ENCODE measurements at regions not wholly inside any gene's neighbourhood (a gene's known extent, or its start where the extent isn't known, plus 50 kb on each side); places are given as distances from the start of the nearest gene placed in this dataset.

DNA sequence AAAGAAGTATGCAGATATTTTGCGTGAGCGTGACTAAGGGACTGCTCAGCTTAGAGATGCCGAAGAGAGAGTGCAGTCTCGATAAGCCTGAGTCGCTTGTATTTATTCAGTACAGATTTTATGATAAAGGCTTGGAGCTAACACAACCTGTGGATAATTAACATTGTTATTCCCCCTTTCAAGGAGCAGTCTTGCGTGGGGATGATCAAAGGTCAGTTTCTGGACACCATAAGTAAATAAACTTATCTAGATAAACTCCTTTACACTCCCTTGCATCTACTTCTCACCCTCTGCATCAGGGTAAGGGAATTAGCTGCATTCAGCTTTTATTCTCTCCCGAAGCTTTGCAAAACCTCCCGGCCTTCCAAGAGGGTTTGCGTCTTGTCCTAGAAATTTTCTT lies 357.8 kb upstream of the ST8SIA4 start (continued):
- TF ChIP-seq, protein P1, sequence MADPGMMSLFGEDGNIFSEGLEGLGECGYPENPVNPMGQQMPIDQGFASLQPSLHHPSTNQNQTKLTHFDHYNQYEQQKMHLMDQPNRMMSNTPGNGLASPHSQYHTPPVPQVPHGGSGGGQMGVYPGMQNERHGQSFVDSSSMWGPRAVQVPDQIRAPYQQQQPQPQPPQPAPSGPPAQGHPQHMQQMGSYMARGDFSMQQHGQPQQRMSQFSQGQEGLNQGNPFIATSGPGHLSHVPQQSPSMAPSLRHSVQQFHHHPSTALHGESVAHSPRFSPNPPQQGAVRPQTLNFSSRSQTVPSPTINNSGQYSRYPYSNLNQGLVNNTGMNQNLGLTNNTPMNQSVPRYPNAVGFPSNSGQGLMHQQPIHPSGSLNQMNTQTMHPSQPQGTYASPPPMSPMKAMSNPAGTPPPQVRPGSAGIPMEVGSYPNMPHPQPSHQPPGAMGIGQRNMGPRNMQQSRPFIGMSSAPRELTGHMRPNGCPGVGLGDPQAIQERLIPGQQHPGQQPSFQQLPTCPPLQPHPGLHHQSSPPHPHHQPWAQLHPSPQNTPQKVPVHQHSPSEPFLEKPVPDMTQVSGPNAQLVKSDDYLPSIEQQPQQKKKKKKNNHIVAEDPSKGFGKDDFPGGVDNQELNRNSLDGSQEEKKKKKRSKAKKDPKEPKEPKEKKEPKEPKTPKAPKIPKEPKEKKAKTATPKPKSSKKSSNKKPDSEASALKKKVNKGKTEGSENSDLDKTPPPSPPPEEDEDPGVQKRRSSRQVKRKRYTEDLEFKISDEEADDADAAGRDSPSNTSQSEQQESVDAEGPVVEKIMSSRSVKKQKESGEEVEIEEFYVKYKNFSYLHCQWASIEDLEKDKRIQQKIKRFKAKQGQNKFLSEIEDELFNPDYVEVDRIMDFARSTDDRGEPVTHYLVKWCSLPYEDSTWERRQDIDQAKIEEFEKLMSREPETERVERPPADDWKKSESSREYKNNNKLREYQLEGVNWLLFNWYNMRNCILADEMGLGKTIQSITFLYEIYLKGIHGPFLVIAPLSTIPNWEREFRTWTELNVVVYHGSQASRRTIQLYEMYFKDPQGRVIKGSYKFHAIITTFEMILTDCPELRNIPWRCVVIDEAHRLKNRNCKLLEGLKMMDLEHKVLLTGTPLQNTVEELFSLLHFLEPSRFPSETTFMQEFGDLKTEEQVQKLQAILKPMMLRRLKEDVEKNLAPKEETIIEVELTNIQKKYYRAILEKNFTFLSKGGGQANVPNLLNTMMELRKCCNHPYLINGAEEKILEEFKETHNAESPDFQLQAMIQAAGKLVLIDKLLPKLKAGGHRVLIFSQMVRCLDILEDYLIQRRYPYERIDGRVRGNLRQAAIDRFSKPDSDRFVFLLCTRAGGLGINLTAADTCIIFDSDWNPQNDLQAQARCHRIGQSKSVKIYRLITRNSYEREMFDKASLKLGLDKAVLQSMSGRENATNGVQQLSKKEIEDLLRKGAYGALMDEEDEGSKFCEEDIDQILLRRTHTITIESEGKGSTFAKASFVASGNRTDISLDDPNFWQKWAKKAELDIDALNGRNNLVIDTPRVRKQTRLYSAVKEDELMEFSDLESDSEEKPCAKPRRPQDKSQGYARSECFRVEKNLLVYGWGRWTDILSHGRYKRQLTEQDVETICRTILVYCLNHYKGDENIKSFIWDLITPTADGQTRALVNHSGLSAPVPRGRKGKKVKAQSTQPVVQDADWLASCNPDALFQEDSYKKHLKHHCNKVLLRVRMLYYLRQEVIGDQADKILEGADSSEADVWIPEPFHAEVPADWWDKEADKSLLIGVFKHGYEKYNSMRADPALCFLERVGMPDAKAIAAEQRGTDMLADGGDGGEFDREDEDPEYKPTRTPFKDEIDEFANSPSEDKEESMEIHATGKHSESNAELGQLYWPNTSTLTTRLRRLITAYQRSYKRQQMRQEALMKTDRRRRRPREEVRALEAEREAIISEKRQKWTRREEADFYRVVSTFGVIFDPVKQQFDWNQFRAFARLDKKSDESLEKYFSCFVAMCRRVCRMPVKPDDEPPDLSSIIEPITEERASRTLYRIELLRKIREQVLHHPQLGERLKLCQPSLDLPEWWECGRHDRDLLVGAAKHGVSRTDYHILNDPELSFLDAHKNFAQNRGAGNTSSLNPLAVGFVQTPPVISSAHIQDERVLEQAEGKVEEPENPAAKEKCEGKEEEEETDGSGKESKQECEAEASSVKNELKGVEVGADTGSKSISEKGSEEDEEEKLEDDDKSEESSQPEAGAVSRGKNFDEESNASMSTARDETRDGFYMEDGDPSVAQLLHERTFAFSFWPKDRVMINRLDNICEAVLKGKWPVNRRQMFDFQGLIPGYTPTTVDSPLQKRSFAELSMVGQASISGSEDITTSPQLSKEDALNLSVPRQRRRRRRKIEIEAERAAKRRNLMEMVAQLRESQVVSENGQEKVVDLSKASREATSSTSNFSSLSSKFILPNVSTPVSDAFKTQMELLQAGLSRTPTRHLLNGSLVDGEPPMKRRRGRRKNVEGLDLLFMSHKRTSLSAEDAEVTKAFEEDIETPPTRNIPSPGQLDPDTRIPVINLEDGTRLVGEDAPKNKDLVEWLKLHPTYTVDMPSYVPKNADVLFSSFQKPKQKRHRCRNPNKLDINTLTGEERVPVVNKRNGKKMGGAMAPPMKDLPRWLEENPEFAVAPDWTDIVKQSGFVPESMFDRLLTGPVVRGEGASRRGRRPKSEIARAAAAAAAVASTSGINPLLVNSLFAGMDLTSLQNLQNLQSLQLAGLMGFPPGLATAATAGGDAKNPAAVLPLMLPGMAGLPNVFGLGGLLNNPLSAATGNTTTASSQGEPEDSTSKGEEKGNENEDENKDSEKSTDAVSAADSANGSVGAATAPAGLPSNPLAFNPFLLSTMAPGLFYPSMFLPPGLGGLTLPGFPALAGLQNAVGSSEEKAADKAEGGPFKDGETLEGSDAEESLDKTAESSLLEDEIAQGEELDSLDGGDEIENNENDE (IDR thresholded peaks at IDR 0.05; ENCODE audit: insufficient replicate concordance, low read length): no peak
- TF ChIP-seq, protein P2, sequence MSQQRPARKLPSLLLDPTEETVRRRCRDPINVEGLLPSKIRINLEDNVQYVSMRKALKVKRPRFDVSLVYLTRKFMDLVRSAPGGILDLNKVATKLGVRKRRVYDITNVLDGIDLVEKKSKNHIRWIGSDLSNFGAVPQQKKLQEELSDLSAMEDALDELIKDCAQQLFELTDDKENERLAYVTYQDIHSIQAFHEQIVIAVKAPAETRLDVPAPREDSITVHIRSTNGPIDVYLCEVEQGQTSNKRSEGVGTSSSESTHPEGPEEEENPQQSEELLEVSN (IDR thresholded peaks at IDR 0.05): no peak
- TF ChIP-seq TBP (IDR thresholded peaks at IDR 0.05; ENCODE audit: low read depth, low read length) (no peak), CBX5 (IDR thresholded peaks at IDR 0.05; ENCODE audit: low read depth, low read length) (no peak), SP4 (IDR thresholded peaks at IDR 0.05; ENCODE audit: low read length) (no peak), CEBPB (IDR thresholded peaks at IDR 0.05; ENCODE audit: low read depth, low read length) (no peak), CHD1 (IDR thresholded peaks at IDR 0.05; ENCODE audit: low read depth, low read length) (no peak), CBX8 (IDR thresholded peaks at IDR 0.05; ENCODE audit: borderline replicate concordance, low read depth, low read length) (no peak), MAFK (IDR thresholded peaks at IDR 0.05; ENCODE audit: low read depth, low read length) (no peak), PHF8 (conservative IDR thresholded peaks at IDR 0.05; ENCODE audit: low read depth, low read length) (no peak), EZH2 (IDR thresholded peaks at IDR 0.05; ENCODE audit: low read depth, low read length, severe bottlenecking) (no peak)

Measured in H1 (cell line).